Skeletal muscle tissue (tissue), 3 donors: ENCODE measurements at regions not wholly inside any gene's neighbourhood (a gene's known extent, or its start where the extent isn't known, plus 50 kb on each side); places are given as distances from the start of the nearest gene placed in this dataset.

Source experiments
- H3K27ac ChIP-seq: one replicate; pipeline ENCODE4 v1.7.0; 2013; ENCODE audit warnings: mild to moderate bottlenecking, low read depth, low read length, inconsistent platforms
- H3K27me3 ChIP-seq, 3 donors: one replicate each; pipeline ENCODE4 v1.7.0; 2013; ENCODE audit warnings: low read length in 3 of 3; ENCODE audit not compliant: control insufficient read depth in 3 of 3, insufficient read depth in 3 of 3
- H3K36me3 ChIP-seq, 3 donors: one replicate each; pipeline ENCODE4 v1.7.0; 2013; ENCODE audit warnings: low read length in 3 of 3; ENCODE audit not compliant: control insufficient read depth in 3 of 3, insufficient read depth in 3 of 3
- H3K4me1 ChIP-seq, 3 donors: one replicate each; pipeline ENCODE4 v1.7.0; 2013; ENCODE audit warnings: low read length in 3 of 3, mild to moderate bottlenecking in 3 of 3; ENCODE audit not compliant: control insufficient read depth in 3 of 3, insufficient read depth in 3 of 3
- H3K4me3 ChIP-seq, 3 donors: one replicate each; pipeline ENCODE4 v1.7.0; 2013; ENCODE audit warnings: low read length in 3 of 3
- H3K9ac ChIP-seq, 3 donors: one replicate each; pipeline ENCODE4 v1.7.0; 2013; ENCODE audit warnings: low read length in 3 of 3, mild to moderate bottlenecking in 3 of 3, moderate library complexity in 2 of 3, low read depth in 1 of 3
- H3K9me3 ChIP-seq, 3 donors: one replicate each; pipeline ENCODE4 v1.7.0; 2013; ENCODE audit warnings: low read length in 3 of 3; ENCODE audit not compliant: control insufficient read depth in 3 of 3
- donor health status: Osteomylitis.

GRCh38 chr2:83081826-83082690 is 1377.0 kb downstream of the SUCLG1 start:
- Histone ChIP-seq H3K27me3 (no peaks in the 10 kb centered on the region), H3K4me1 (no peaks in the 10 kb centered on the region), H3K9ac (no peak overlapping the region), H3K36me3 (no peaks in the 10 kb centered on the region), H3K27ac (no peak overlapping the region), H3K4me3 (no peak overlapping the region), H3K9me3 (no peaks in the 10 kb centered on the region)

- Histone ChIP-seq H3K9me3 (no peaks in the 10 kb centered on the region), H3K27me3 (no peaks in the 10 kb centered on the region), H3K4me3 (no peak overlapping the region), H3K27ac (no peak overlapping the region), H3K4me1 (no peaks in the 10 kb centered on the region), H3K9ac (no peak overlapping the region), H3K36me3 (no peaks in the 10 kb centered on the region)
Measured at GRCh38 chr2:83079007-83079406, 1380.1 kb downstream of the SUCLG1 start.

GRCh38 chr2:83072767-83073166 is 1386.3 kb downstream of the SUCLG1 start:
- H3K27ac ChIP-seq = no peak overlapping the region
- H3K27me3 ChIP-seq = no peaks in the 10 kb centered on the region
- no peaks in the 10 kb centered on the region for H3K36me3 ChIP-seq
- H3K4me3 ChIP-seq = no peak overlapping the region
- no peaks in the 10 kb centered on the region for H3K4me1 ChIP-seq
- H3K9ac ChIP-seq = no peak overlapping the region
- H3K9me3 ChIP-seq = no peaks in the 10 kb centered on the region

- Histone ChIP-seq H3K27ac (no peak overlapping the region), H3K9me3 (no peaks in the 10 kb centered on the region), H3K27me3 (no peaks in the 10 kb centered on the region), H3K4me3 (no peak overlapping the region), H3K36me3 (no peaks in the 10 kb centered on the region), H3K4me1 (no peaks in the 10 kb centered on the region), H3K9ac (no peak overlapping the region)
Measured at GRCh38 chr2:83071914-83072313, 1387.2 kb downstream of the SUCLG1 start.

GRCh38 chr2:83071352-83071751 is 1387.7 kb downstream of the SUCLG1 start:
- no peak overlapping the region for H3K4me3 ChIP-seq
- H3K27me3 ChIP-seq = no peaks in the 10 kb centered on the region
- no peaks in the 10 kb centered on the region for H3K4me1 ChIP-seq
- H3K36me3 ChIP-seq = no peaks in the 10 kb centered on the region
- no peak overlapping the region for H3K27ac ChIP-seq
- H3K9me3 ChIP-seq = no peaks in the 10 kb centered on the region
- no peak overlapping the region for H3K9ac ChIP-seq

- no peaks in the 10 kb centered on the region for H3K27me3 ChIP-seq
- no peak overlapping the region for H3K9ac ChIP-seq
- no peaks in the 10 kb centered on the region for H3K4me1 ChIP-seq
- no peak overlapping the region for H3K27ac ChIP-seq
- H3K36me3 ChIP-seq = no peaks in the 10 kb centered on the region
- H3K4me3 ChIP-seq = no peak overlapping the region
- no peaks in the 10 kb centered on the region for H3K9me3 ChIP-seq
Measured at GRCh38 chr2:83069724-83070123, 1389.4 kb downstream of the SUCLG1 start.

GRCh38 chr2:83068714-83069113 is 1390.4 kb downstream of the SUCLG1 start:
- Histone ChIP-seq H3K9ac (no peak overlapping the region), H3K36me3 (no peaks in the 10 kb centered on the region), H3K4me1 (no peaks in the 10 kb centered on the region), H3K9me3 (no peaks in the 10 kb centered on the region), H3K27ac (no peak overlapping the region), H3K4me3 (no peak overlapping the region), H3K27me3 (no peaks in the 10 kb centered on the region)

- Histone ChIP-seq H3K27me3 (no peaks in the 10 kb centered on the region), H3K9me3 (no peaks in the 10 kb centered on the region), H3K4me1 (no peaks in the 10 kb centered on the region), H3K27ac (no peak overlapping the region), H3K9ac (no peak overlapping the region), H3K36me3 (no peaks in the 10 kb centered on the region), H3K4me3 (no peak overlapping the region)
Measured at GRCh38 chr2:83067947-83068346, 1391.1 kb downstream of the SUCLG1 start.

- no peaks in the 10 kb centered on the region for H3K9me3 ChIP-seq
- H3K4me3 ChIP-seq = no peak overlapping the region
Measured at GRCh38 chr2:83063933-83064332, 1395.1 kb downstream of the SUCLG1 start.

GRCh38 chr2:83063511-83063910 is 1395.6 kb downstream of the SUCLG1 start:
- H3K9ac ChIP-seq = no peak overlapping the region
- H3K27me3 ChIP-seq = no peaks in the 10 kb centered on the region

More at GRCh38 chr2:83063933-83064332, 1395.1 kb downstream of the SUCLG1 start:
- Histone ChIP-seq H3K4me1 (no peaks in the 10 kb centered on the region), H3K9ac (no peak overlapping the region), H3K27me3 (no peaks in the 10 kb centered on the region), H3K36me3 (no peaks in the 10 kb centered on the region), H3K27ac (no peak overlapping the region)

More at GRCh38 chr2:83063511-83063910, 1395.6 kb downstream of the SUCLG1 start:
- Histone ChIP-seq H3K4me3 (no peak overlapping the region), H3K36me3 (no peaks in the 10 kb centered on the region), H3K9me3 (no peaks in the 10 kb centered on the region), H3K4me1 (no peaks in the 10 kb centered on the region), H3K27ac (no peak overlapping the region)
